ENCODE measurements at regions not wholly inside any gene's neighbourhood (a gene's known extent, or its start where the extent isn't known, plus 50 kb on each side); places are given as distances from the start of the nearest gene placed in this dataset.

- TF ChIP-seq CTCF (conservative IDR thresholded peaks at IDR 0.05; ENCODE audit: low read length) (no peak), EZH2phosphoT487 (IDR thresholded peaks at IDR 0.05; ENCODE audit: borderline replicate concordance, low read depth, low read length) (no peak)
- Histone ChIP-seq H2AFZ (ENCODE audit: low read length) (no peak overlapping the region), H3K27ac (ENCODE audit: low read depth, low read length, poor library complexity, severe bottlenecking) (no peak overlapping the region), H3K4me3 (ENCODE audit: low read depth, low read length, poor library complexity, severe bottlenecking) (no peak overlapping the region), H3K79me2 (ENCODE audit: insufficient read depth, low read depth, low read length) (no peaks in the 10 kb centered on the region), H3K36me3 (ENCODE audit: insufficient read depth, low read length) (no peaks in the 10 kb centered on the region), H3K4me2 (ENCODE audit: low read length) (no peak overlapping the region), H3K4me1 (ENCODE audit: insufficient read depth, low read length, poor library complexity, severe bottlenecking) (no peaks in the 10 kb centered on the region), H3K9me2 (ENCODE audit: insufficient read depth, low read length) (no peaks in the 10 kb centered on the region), H3K9me3 (ENCODE audit: low read length) (no peaks in the 10 kb centered on the region), H4K20me1 (ENCODE audit: insufficient read depth, low read length) (no peaks in the 10 kb centered on the region)
- no peak for DNase-seq (ENCODE audit: low spot score)
- intact Hi-C loops (cut with micrococcal nuclease; ENCODE audit: unreplicated experiment): no loop called here
- BruUV-seq (replicated peaks): no TSS peak
- ChIA-PET CTCF (ENCODE audit: unreplicated experiment) (no interaction called here), POLR2A (interaction anchor here (1.2 kb wide), 1 partner anchor 20 kb away, joined by 3 read pairs; no protein-coding TSS in a partner anchor)
Observed at GRCh38 chr14:83416476-83416875, 1882.8 kb upstream of the SEL1L start.

- Histone ChIP-seq H3K4me2 (ENCODE audit: low read length) (no peak overlapping the region), H3K9me3 (ENCODE audit: low read length) (no peaks in the 10 kb centered on the region), H3K9me2 (ENCODE audit: insufficient read depth, low read length) (no peaks in the 10 kb centered on the region), H4K20me1 (ENCODE audit: insufficient read depth, low read length) (no peaks in the 10 kb centered on the region), H3K79me2 (ENCODE audit: insufficient read depth, low read depth, low read length) (no peaks in the 10 kb centered on the region), H3K4me3 (ENCODE audit: low read depth, low read length, poor library complexity, severe bottlenecking) (no peak overlapping the region), H2AFZ (ENCODE audit: low read length) (no peak overlapping the region), H3K27ac (ENCODE audit: low read depth, low read length, poor library complexity, severe bottlenecking) (no peak overlapping the region), H3K36me3 (ENCODE audit: insufficient read depth, low read length) (no peaks in the 10 kb centered on the region), H3K4me1 (ENCODE audit: insufficient read depth, low read length, poor library complexity, severe bottlenecking) (no peaks in the 10 kb centered on the region)
- BruUV-seq (replicated peaks): no TSS peak
- CTCF ChIA-PET (ENCODE audit: unreplicated experiment): no interaction called here
- POLR2A ChIA-PET: no interaction called here
- intact Hi-C loops (cut with micrococcal nuclease; ENCODE audit: unreplicated experiment): no loop called here
- TF ChIP-seq CTCF (conservative IDR thresholded peaks at IDR 0.05; ENCODE audit: low read length) (no peak), EZH2phosphoT487 (IDR thresholded peaks at IDR 0.05; ENCODE audit: borderline replicate concordance, low read depth, low read length) (no peak)
- no peak for DNase-seq (ENCODE audit: low spot score)
Observed at GRCh38 chr14:83419420-83419819, 1885.8 kb upstream of the SEL1L start.

GRCh38 chr14:83421711-83422110 is 1888.1 kb upstream of the SEL1L start:
- TF ChIP-seq EZH2phosphoT487 (IDR thresholded peaks at IDR 0.05; ENCODE audit: borderline replicate concordance, low read depth, low read length) (no peak), CTCF (conservative IDR thresholded peaks at IDR 0.05; ENCODE audit: low read length) (no peak)
- CTCF ChIA-PET (ENCODE audit: unreplicated experiment): no interaction called here

More at GRCh38 chr14:83421711-83422110, 1888.1 kb upstream of the SEL1L start:
- BruUV-seq (replicated peaks): no TSS peak
- Histone ChIP-seq H3K9me2 (ENCODE audit: insufficient read depth, low read length) (no peaks in the 10 kb centered on the region), H3K4me2 (ENCODE audit: low read length) (no peak overlapping the region), H3K79me2 (ENCODE audit: insufficient read depth, low read depth, low read length) (no peaks in the 10 kb centered on the region), H2AFZ (ENCODE audit: low read length) (no peak overlapping the region), H3K36me3 (ENCODE audit: insufficient read depth, low read length) (no peaks in the 10 kb centered on the region), H3K27ac (ENCODE audit: low read depth, low read length, poor library complexity, severe bottlenecking) (no peak overlapping the region), H3K9me3 (ENCODE audit: low read length) (no peaks in the 10 kb centered on the region), H3K4me3 (ENCODE audit: low read depth, low read length, poor library complexity, severe bottlenecking) (no peak overlapping the region), H4K20me1 (ENCODE audit: insufficient read depth, low read length) (no peaks in the 10 kb centered on the region), H3K4me1 (ENCODE audit: insufficient read depth, low read length, poor library complexity, severe bottlenecking) (no peaks in the 10 kb centered on the region)
- POLR2A ChIA-PET: no interaction called here
- intact Hi-C loops (cut with micrococcal nuclease; ENCODE audit: unreplicated experiment): no loop called here
- DNase-seq (ENCODE audit: low spot score): no peak

All from OCI-LY7 (cell line).